K562 (cell line): ENCODE measurements at regions not wholly inside any gene's neighbourhood (a gene's known extent, or its start where the extent isn't known, plus 50 kb on each side); places are given as distances from the start of the nearest gene placed in this dataset.

ENCODE experiments used
- ATAC-seq: fragments of 200-7000 bp; cut with Tn5 transposase; 3 replicates; pipeline ENCODE4 v1.9.1; 2020; ENCODE audit warnings: moderate library complexity
- BruUV-seq: library from RNA; stranded (reverse); fragments of 400-500 nt; replicated peaks from 2 replicates; lab custom pipeline; 2021; lab: Mats Ljungman, UMichigan
- CTCF ChIA-PET: fragments of 300-600 bp; formaldehyde crosslinking; extraction: SDS; loops from one replicate; lab custom pipeline; 2021; ENCODE audit warnings: low intra/inter-chr PET ratio; lab: Yijun Ruan, JAX
- POLR2A ChIA-PET: fragments of 300-600, 350-650 bp; sonication (Branson Sonifier 250); formaldehyde crosslinking; extraction: SDS; loops from one replicate; lab custom pipeline; 2021; ENCODE audit warnings: antibody characterized with exemption, inconsistent platforms; lab: Yijun Ruan, JAX
- DNase-seq, 4 experiments: peaks; one replicate each; pipeline versions ENCODE4 v3.0.0 to v3.0.0-alpha.2; 2011 to 2018; ENCODE audit warnings: low spot score in 3 of 4, mixed read lengths in 3 of 4; ENCODE audit errors: extremely low read depth in 1 of 4
- FAIRE-seq: peaks from 2 replicates; lab custom pipeline; 2011; peaks lifted over from hg19 to GRCh38; lab: Jason Lieb, UNC
- H2AFZ ChIP-seq: 2 replicates; pipeline ENCODE4 v1.6.0; 2011; ENCODE audit warnings: low read depth, low read length, control low read depth, inconsistent platforms
- H3K27ac ChIP-seq: fragments of 200-600 bp; 3 replicates; pipeline ENCODE4 v1.8.0; 2011; ENCODE audit warnings: low read depth, mild to moderate bottlenecking, control low read depth, inconsistent platforms, low read length, moderate library complexity, mixed read lengths; ENCODE audit errors: extremely low read depth
- H3K27me3 ChIP-seq, 2 experiments: fragments of 300-600 bp in 1 of 2; 2 replicates in 1 of 2; 3 replicates in 1 of 2; pipeline versions ENCODE4 v1.6.0 to v1.8.0; 2011; ENCODE audit warnings: inconsistent platforms in 2 of 2, low read length in 2 of 2, mild to moderate bottlenecking in 1 of 2, mixed read lengths in 1 of 2, moderate library complexity in 1 of 2; ENCODE audit not compliant: control insufficient read depth in 2 of 2, insufficient read depth in 2 of 2
- H3K36me3 ChIP-seq: fragments of 300-600 bp; 3 replicates; pipeline ENCODE4 v1.8.0; 2011; ENCODE audit warnings: mild to moderate bottlenecking, low read length, inconsistent platforms; ENCODE audit not compliant: control insufficient read depth, insufficient read depth
- H3K4me1 ChIP-seq, 2 experiments: fragments of 200-600 bp in 1 of 2; replicated peaks in 1 of 2; 2 replicates in 1 of 2; 3 replicates in 1 of 2; pipeline versions ENCODE4 v1.5.1 to v1.8.0; 2011; ENCODE audit warnings: inconsistent platforms in 2 of 2, low read length in 2 of 2, mild to moderate bottlenecking in 1 of 2, mixed read lengths in 1 of 2, moderate library complexity in 1 of 2; ENCODE audit not compliant: control insufficient read depth in 2 of 2, insufficient read depth in 2 of 2
- H3K4me2 ChIP-seq: 2 replicates; pipeline ENCODE4 v1.6.1; 2011; ENCODE audit warnings: low read length, control low read depth, inconsistent platforms, mixed read lengths; ENCODE audit not compliant: insufficient read depth
- H3K4me3 ChIP-seq: fragments of 200-600 bp; sonication (generic), shearing (Covaris generic); 2 replicates; pipeline ENCODE4 v1.5.1; 2016; ENCODE audit warnings: control low read depth, inconsistent platforms
- H3K79me2 ChIP-seq: fragments of 200-600 bp; 3 replicates; pipeline ENCODE4 v1.8.0; 2011; ENCODE audit warnings: low read length, inconsistent platforms; ENCODE audit not compliant: control insufficient read depth, insufficient read depth
- H3K9ac ChIP-seq, 2 experiments: 2 replicates each; pipeline versions ENCODE4 v1.6.0 to v1.6.1; 2011; ENCODE audit warnings: low read depth in 2 of 2, low read length in 2 of 2, control low read depth in 1 of 2, inconsistent platforms in 1 of 2, mild to moderate bottlenecking in 1 of 2, mixed read lengths in 1 of 2; ENCODE audit not compliant: insufficient read depth in 1 of 2
- H3K9me1 ChIP-seq: one replicate; pipeline ENCODE4 v1.6.0; 2011; ENCODE audit warnings: inconsistent platforms, mild to moderate bottlenecking, low read length, moderate library complexity; ENCODE audit not compliant: control insufficient read depth, insufficient read depth
- H3K9me3 ChIP-seq: replicated peaks from 2 replicates; pipeline ENCODE4 v1.5.1; 2011; ENCODE audit warnings: low read depth, low read length, inconsistent platforms; ENCODE audit not compliant: control insufficient read depth, insufficient read depth
- H4K20me1 ChIP-seq: replicated peaks from 2 replicates; pipeline ENCODE4 v1.6.1; 2011; ENCODE audit warnings: low read length, inconsistent platforms, mixed read lengths; ENCODE audit not compliant: control insufficient read depth, insufficient read depth
- ADNP ChIP-seq: fragments of 200-800 bp; sonication (Bioruptor generic); IDR thresholded peaks from 2 replicates; pipeline ENCODE4 v1.6.1; 2016; ENCODE audit warnings: missing genetic modification characterization, missing compliant biosample characterization
- CEBPB ChIP-seq: fragments of 450-650 bp; IDR thresholded peaks from 2 replicates; pipeline ENCODE4 v1.6.1; 2016; ENCODE audit warnings: missing genetic modification characterization, missing compliant biosample characterization
- CSDE1 ChIP-seq, 2 experiments: fragments of 450-650 bp; IDR thresholded peaks; 2 replicates each; pipeline ENCODE4 v1.6.1; 2016; ENCODE audit warnings: mild to moderate bottlenecking in 1 of 2
- FOXJ2 ChIP-seq: fragments of 200-800 bp; sonication (Bioruptor generic); IDR thresholded peaks from 2 replicates; pipeline ENCODE4 v1.6.1; 2016; ENCODE audit warnings: missing genetic modification characterization, missing compliant biosample characterization
- HLTF ChIP-seq: fragments of 450-650 bp; IDR thresholded peaks from 2 replicates; pipeline ENCODE4 v1.6.1; 2016
- KDM5B ChIP-seq: fragments of 200-600 bp; sonication (generic); IDR thresholded peaks from 2 replicates; pipeline ENCODE4 v1.6.1; 2012; ENCODE audit warnings: low read depth, mild to moderate bottlenecking, moderate library complexity, low read length, control low read depth, inconsistent platforms; ENCODE audit not compliant: insufficient replicate concordance
- LARP7 ChIP-seq: fragments of 450-650 bp; IDR thresholded peaks from 2 replicates; pipeline ENCODE4 v1.6.1; 2016
- MEIS2 ChIP-seq: fragments of 450-650 bp; IDR thresholded peaks from 2 replicates; pipeline ENCODE4 v1.6.1; 2014; ENCODE audit warnings: mild to moderate bottlenecking; ENCODE audit not compliant: partially characterized antibody
- MXI1 ChIP-seq: IDR thresholded peaks from 2 replicates; pipeline ENCODE4 v1.6.1; 2011; ENCODE audit warnings: low read depth, mild to moderate bottlenecking, improper control_type of control experiment, low read length
- PRMT5 ChIP-seq: sonication (generic); formaldehyde crosslinking; IDR thresholded peaks from 2 replicates; pipeline ENCODE4 v1.5.0; 2020; ENCODE audit warnings: missing genetic modification reagents
- RBFOX2 ChIP-seq: fragments of 200-400 bp; formaldehyde crosslinking; IDR thresholded peaks from 2 replicates; pipeline ENCODE4 v1.6.1; 2017; ENCODE audit warnings: low read depth, mild to moderate bottlenecking, low read length, moderate library complexity
- SIN3A ChIP-seq, 2 experiments: fragments of 150-350 bp in 1 of 2; IDR thresholded peaks; 2 replicates each; pipeline ENCODE4 v1.6.1; 2011 to 2016; ENCODE audit warnings: borderline replicate concordance in 2 of 2, low read depth in 2 of 2, low read length in 2 of 2, mild to moderate bottlenecking in 2 of 2, moderate library complexity in 2 of 2; ENCODE audit not compliant: control insufficient read depth in 1 of 2
- SPI1 ChIP-seq: IDR thresholded peaks from 2 replicates; pipeline ENCODE4 v1.6.1; 2011; ENCODE audit warnings: low read depth, low read length, control low read depth, borderline replicate concordance
- TCF3 ChIP-seq: sonication (generic); formaldehyde crosslinking; IDR thresholded peaks from 2 replicates; pipeline ENCODE4 v1.4.0; 2020; ENCODE audit warnings: mild to moderate bottlenecking, missing genetic modification reagents
- ZFX ChIP-seq: sonication (generic); formaldehyde crosslinking; IDR thresholded peaks from 2 replicates; pipeline ENCODE4 v1.8.0; 2022; ENCODE audit warnings: mild to moderate bottlenecking, missing genetic modification reagents, moderate library complexity
- ZNF224 ChIP-seq: sonication (generic); formaldehyde crosslinking; IDR thresholded peaks from 2 replicates; pipeline ENCODE4 v1.8.0; 2022; ENCODE audit warnings: mild to moderate bottlenecking, missing genetic modification reagents
- ZNF3 ChIP-seq: fragments of 250-450 bp; sonication (Bioruptor Pico); IDR thresholded peaks from 2 replicates; pipeline ENCODE4 v1.5.0; 2021; ENCODE audit warnings: mild to moderate bottlenecking, moderate library complexity
- ZNF347 ChIP-seq: fragments of 450-650 bp; formaldehyde crosslinking; IDR thresholded peaks from 2 replicates; pipeline ENCODE4 v1.4.0; 2020; ENCODE audit warnings: low read depth, mild to moderate bottlenecking, moderate library complexity
- WGBS: fragments of 100-300 bp; shearing (Covaris generic); methylation state at CpG from one replicate; pipeline ENCODE4 v1.1.6; 2016; ENCODE audit warnings: low coverage, mixed read lengths; ENCODE audit not compliant: insufficient coverage; ENCODE audit errors: missing lambda C conversion rate; 5-methylcytosine and 5-hydroxymethylcytosine counted together
- in situ Hi-C: fragments of 300-500 bp; cut with MboI; formaldehyde crosslinking; loops from 4 replicates; pipeline ENCODE4 v1.15.0; 2018; ENCODE audit warnings: inconsistent platforms, mixed read lengths
- intact Hi-C: fragments of 100-400 bp; cut with micrococcal nuclease; formaldehyde crosslinking; loops from 2 replicates; pipeline ENCODE4 v1.14.2; 2022
- TF ChIP-seq, protein P1 (sequence below): fragments of 450-650 bp; IDR thresholded peaks from 2 replicates; pipeline ENCODE4 v1.6.1; 2016
- TF ChIP-seq, protein P2 (sequence below): sonication (generic); IDR thresholded peaks from 2 replicates; pipeline ENCODE4 v1.6.1; 2016
- TF ChIP-seq, protein P3 (sequence below): sonication (generic); formaldehyde crosslinking; IDR thresholded peaks from 2 replicates; pipeline ENCODE4 v1.8.0; 2022; ENCODE audit warnings: mild to moderate bottlenecking, missing genetic modification reagents

DNA sequence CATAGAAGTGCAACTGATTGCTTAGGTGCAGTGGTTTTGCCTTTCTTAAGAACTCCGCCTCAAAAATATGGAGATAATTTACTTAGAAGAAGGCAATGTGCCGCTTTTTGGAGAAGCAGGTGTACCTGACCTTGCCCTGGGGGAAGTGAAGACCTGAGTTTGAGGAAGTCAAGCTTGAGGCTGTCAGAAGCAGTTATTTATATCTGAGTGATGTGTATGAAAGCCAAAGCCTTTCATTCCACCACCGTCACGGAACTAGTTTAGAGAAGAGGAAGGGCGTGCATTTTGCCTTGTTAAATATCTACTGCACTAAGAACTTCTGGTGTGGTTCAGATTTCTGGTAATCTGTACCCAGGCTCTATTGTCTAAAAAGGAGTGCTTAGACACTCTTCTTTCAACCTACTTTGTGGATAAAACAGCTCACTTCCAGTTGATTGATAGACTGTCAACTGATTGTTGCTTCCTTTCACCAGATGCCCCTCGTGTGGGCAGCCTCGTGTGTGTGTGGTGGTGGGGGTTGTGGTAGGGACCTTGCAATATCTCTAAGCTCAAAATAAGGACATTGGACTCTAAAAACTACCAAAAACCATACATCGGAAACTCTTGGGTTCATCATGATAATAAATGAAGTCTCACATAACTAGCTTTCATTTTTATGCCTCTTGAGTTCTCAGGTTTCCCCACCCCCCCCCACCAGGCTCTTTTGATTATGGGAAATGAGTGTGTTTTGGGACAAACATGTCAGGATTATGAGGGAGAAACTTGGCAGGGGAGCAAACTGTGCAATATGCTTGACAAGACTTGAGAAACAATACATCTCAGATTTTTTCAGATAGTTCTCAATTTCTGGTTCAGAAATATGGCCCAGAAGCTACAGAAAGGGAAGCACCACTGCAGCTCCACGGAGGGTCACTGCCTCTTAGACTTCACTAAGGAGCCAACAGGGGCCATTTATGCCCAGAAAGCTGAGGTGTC lies 78.6 kb downstream of the ARF6 start:
- Histone ChIP-seq H3K27ac (peak overlapping the region; percentile 90; the same call in 1 of the 3 replicates), H3K4me1 (peaks cover 0 to 32% of the 10 kb centered on the region in 2 experiments; a peak in 4 of 5 replicates), H3K4me2 (peak overlapping the region; percentile 81), H4K20me1 (no peaks in the 10 kb centered on the region), H3K9me3 (no peaks in the 10 kb centered on the region), H3K79me2 (no peaks in the 10 kb centered on the region), H3K9me1 (no peaks in the 10 kb centered on the region), H3K4me3 (no peak overlapping the region), H2AFZ (peak overlapping the region; percentile 12; the same call in 1 of the 2 replicates), H3K27me3 (no peaks in the 10 kb centered on the region), H3K9ac (no peak overlapping the region), H3K36me3 (no peaks in the 10 kb centered on the region)
- no TSS peak for BruUV-seq
- intact Hi-C loops, result loop anchor here (2.0 to 10.0 kb wide), 3 partner anchors 74 to 107 kb away; no protein-coding TSS in a partner anchor
- WGBS, result 2% methylated on average over 8 of the region's 9 CpGs
- in situ Hi-C loops, result no loop called here
- peak; percentile 57 for FAIRE-seq
- ChIA-PET POLR2A (interaction anchor here (0.6 to 1.5 kb wide), 9 partner anchors 10 to 332 kb away, joined by 3 to 5 read pairs (median 3); no protein-coding TSS in a partner anchor), CTCF (interaction anchor here (1.0 kb wide), 1 partner anchor 109 kb away, joined by 4 read pairs; no protein-coding TSS in a partner anchor)
- peak in 1 of 4 experiments; percentile 23 for DNase-seq
- ATAC-seq, result peak; percentile 15
- no peak for TF ChIP-seq PRMT5 (CRISPR knock-in tag)
- TF ChIP-seq ZNF3 (CRISPR knock-in tag), result no peak
- no peak for TF ChIP-seq SIN3A (IDR thresholded peaks at IDR 0.05; ENCODE audit: borderline replicate concordance in 2 of 2, control insufficient read depth in 1 of 2, low read depth in 2 of 2, low read length in 2 of 2)
- no peak for TF ChIP-seq MXI1
- peak; percentile 92 for TF ChIP-seq MEIS2
- TF ChIP-seq FOXJ2 (tag), result no peak
- TF ChIP-seq ZNF224 (CRISPR knock-in tag), result no peak
- TF ChIP-seq, protein P1, sequence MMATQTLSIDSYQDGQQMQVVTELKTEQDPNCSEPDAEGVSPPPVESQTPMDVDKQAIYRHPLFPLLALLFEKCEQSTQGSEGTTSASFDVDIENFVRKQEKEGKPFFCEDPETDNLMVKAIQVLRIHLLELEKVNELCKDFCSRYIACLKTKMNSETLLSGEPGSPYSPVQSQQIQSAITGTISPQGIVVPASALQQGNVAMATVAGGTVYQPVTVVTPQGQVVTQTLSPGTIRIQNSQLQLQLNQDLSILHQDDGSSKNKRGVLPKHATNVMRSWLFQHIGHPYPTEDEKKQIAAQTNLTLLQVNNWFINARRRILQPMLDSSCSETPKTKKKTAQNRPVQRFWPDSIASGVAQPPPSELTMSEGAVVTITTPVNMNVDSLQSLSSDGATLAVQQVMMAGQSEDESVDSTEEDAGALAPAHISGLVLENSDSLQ, result peak; percentile 89
- TF ChIP-seq ADNP (tag), result 0 out of 2 replicates have a peak, but pooled peaks have one; percentile 9
- TF ChIP-seq ZNF347 (CRISPR knock-in tag), result no peak
- no peak for TF ChIP-seq RBFOX2
- no peak for TF ChIP-seq LARP7
- peak; percentile 12; the same call in 1 of the 2 replicates for TF ChIP-seq ZFX (CRISPR knock-in tag)
- no peak for TF ChIP-seq CSDE1 (IDR thresholded peaks at IDR 0.05)
- TF ChIP-seq, protein P2, sequence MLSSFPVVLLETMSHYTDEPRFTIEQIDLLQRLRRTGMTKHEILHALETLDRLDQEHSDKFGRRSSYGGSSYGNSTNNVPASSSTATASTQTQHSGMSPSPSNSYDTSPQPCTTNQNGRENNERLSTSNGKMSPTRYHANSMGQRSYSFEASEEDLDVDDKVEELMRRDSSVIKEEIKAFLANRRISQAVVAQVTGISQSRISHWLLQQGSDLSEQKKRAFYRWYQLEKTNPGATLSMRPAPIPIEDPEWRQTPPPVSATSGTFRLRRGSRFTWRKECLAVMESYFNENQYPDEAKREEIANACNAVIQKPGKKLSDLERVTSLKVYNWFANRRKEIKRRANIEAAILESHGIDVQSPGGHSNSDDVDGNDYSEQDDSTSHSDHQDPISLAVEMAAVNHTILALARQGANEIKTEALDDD, result peak; percentile 92
- no peak for TF ChIP-seq CEBPB
- peak; percentile 13; the same call in 1 of the 2 replicates for TF ChIP-seq TCF3 (CRISPR knock-in tag)
- TF ChIP-seq, protein P3, sequence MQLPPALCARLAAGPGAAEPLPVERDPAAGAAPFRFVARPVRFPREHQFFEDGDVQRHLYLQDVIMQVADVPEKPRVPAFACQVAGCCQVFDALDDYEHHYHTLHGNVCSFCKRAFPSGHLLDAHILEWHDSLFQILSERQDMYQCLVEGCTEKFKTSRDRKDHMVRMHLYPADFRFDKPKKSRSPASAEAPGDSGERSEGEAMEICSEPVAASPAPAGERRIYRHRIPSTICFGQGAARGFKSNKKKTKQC, result no peak
- peak; percentile 86 for TF ChIP-seq SPI1
- no peak for TF ChIP-seq HLTF
- no peak for TF ChIP-seq KDM5B
